Glomerular visceral epithelial cell (primary cell): ENCODE measurements at regions not wholly inside any gene's neighbourhood (a gene's known extent, or its start where the extent isn't known, plus 50 kb on each side); places are given as distances from the start of the nearest gene placed in this dataset.

Experiments
- DNase-seq: peaks from one replicate; pipeline ENCODE4 v3.0.0-alpha.2; 2016; ENCODE audit errors: extremely low spot score

DNA sequence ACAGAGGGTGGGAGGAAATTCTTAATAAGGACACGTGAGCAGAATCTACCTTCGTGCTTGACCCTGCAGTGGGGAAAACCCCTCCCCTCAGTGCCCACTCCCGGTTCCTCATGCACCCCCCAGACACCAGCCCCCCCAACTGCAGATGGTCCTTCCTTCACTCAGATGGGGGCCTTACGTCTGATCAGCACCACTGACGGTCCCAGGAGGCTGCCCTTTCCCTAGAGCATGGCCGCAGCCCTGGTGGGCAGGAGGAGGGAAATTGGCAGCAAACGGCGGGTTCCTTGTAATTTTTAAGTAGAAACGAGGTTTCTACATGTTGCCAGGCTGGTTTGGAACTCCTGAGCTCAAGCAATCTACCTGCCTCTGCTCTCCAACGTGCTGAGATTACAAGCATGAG lies 477.7 kb downstream of the TBC1D22A start:
- no peak for DNase-seq

- DNase-seq, result no peak
Observed at GRCh38 chr22:47239474-47239860, 477.0 kb downstream of the TBC1D22A start.

- DNase-seq, result no peak
Observed at GRCh38 chr22:47238690-47239473, 476.4 kb downstream of the TBC1D22A start.

DNA sequence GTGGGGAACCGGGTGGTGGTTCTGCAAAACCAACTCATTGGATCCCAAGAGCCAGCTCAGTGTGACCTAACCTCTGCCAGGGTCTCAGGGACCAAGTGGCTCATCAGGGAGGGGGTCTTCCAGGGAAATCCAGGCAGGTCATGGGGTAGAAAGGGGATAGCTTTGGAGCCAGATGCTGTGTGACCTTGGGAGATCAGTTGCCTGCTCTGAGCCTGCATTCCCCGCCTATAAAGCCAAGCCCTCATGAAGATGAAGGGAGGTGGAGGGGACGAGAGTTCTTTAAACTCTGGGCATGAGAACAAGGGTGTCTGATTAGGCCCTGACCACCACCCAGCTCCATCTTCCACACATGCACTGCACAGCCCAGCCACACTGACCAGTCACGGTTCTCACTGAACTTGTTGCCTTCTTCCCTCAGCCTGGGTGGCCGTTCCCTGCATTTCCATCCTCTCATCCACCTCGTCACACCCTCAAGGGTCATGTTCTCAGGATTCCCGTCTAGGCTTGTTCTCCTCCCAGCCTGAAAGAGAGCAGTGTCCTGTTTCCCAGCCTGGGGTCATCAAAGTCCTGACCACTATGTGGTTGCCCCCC lies 475.5 kb downstream of the TBC1D22A start:
- DNase-seq, result no peak

DNA sequence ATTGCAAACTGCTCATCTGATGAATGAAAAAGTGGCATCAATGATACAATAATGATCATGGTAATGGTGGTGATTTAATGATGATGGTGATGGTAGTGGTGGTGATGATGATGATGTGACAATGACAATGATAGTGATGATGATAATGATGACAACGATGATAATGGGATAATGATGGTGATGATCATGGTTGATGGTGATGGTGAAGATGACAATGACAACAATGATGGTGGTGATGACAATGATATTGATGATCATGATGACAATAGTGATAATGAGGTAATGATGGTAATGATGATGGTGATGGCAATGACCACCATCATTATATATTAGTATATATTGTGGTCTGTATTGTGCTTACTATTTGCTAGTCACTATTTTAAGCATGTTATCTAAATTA lies 474.3 kb downstream of the TBC1D22A start:
- no peak for DNase-seq

DNA sequence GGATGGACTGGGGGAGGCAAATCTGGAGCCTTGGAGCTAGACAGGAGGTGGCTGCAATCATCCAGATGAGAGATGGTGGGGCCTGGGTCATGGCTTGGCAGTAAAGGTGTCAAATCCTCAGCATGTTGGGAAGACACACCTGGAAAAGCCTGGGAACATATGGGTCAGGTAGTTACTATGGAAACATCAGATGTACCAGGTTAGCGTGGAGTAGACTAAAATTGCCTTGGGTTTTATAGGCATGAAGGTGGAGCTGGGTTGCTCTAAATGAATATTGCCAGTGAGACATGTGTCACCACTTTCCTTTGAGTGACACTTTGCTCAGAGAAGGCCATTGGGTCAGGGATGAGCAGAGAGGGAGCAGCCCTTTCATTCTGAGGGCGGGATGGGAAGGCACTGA lies 473.7 kb downstream of the TBC1D22A start:
- DNase-seq, result no peak

GRCh38 chr22:47233316-47234243 lies 471.1 kb downstream of the TBC1D22A start:
- DNase-seq, result no peak

DNA sequence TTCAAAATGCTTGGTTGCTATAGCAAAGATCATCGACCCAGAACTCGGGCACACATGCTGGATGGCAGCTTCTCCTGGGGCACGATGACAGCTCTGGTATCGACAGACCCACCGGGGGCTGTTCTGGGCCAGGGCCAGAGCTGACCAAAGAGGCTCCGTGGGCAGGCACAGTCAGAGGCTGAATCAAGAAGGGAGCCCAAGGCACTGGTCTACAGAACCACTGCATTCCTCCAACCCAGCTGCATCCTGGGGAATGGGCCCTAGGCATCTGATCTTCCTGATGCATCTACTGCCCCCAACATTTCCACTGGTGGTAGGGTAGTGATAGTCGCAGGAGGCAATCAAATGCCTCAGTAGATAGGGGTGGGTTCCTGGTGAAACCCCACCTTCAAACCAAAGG lies 470.3 kb downstream of the TBC1D22A start:
- no peak for DNase-seq

DNA sequence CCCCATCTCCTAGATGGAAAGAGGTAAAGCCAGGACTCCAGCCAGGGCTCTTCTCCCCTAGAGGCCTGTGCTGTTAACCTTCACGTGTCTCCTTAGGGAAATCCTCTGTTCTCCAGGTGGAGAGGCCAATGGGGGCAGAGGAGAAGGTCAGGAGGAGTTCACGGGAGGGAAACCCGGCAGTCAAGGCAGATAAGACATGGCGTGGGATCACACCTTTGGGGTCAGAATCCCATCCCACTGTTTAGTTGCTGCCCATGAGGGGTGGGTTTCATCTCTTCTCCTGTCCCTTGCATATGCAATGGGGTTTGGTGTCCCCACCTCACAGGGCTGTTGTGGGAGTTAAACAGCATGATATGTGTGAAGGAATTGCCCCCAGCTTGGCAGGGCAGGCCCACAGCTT lies 469.7 kb downstream of the TBC1D22A start:
- DNase-seq, result no peak

DNA sequence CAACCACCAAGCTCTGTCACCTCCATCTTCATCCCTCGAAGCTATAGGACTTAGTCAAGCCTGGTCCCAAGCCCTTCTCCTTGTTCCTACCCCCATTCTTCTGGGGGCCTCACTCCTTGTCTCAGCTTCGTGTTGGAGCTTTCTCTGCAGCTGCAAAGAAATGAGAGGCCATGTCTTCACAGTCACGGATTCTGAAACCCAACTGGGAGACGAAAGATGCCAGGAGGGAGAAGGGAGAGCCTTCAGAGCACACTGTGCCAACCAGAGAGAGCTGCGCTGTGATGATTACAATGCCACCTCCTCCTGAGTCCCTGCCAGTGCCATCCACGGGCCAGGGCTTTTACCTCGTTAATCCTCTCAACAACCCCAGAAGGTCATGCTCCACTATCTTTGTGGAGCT lies 469.3 kb downstream of the TBC1D22A start:
- DNase-seq, result no peak

DNA sequence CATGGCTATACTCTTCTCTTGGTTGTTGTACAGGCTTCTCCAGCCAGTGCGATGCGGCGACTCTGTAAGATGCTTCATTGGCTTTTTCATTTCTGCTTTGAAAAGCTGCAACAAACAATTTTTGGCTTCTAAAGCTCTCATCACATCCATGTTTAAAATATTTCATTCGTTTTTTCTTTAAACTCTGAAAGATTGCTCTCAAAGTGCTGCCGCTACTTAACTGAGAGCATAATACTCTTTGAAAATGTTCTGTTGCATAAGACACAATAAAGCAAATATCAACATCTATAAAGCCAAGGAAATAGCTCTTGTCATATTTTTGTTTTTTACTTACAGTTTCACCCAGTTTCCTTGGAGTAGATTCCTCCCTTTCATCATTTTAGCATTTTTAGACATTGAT lies 468.3 kb downstream of the TBC1D22A start:
- no peak for DNase-seq

- DNase-seq, result no peak
Observed at GRCh38 chr22:47230251-47230650, 467.8 kb downstream of the TBC1D22A start.

- no peak for DNase-seq
Observed at GRCh38 chr22:47228767-47229166, 466.3 kb downstream of the TBC1D22A start.

DNA sequence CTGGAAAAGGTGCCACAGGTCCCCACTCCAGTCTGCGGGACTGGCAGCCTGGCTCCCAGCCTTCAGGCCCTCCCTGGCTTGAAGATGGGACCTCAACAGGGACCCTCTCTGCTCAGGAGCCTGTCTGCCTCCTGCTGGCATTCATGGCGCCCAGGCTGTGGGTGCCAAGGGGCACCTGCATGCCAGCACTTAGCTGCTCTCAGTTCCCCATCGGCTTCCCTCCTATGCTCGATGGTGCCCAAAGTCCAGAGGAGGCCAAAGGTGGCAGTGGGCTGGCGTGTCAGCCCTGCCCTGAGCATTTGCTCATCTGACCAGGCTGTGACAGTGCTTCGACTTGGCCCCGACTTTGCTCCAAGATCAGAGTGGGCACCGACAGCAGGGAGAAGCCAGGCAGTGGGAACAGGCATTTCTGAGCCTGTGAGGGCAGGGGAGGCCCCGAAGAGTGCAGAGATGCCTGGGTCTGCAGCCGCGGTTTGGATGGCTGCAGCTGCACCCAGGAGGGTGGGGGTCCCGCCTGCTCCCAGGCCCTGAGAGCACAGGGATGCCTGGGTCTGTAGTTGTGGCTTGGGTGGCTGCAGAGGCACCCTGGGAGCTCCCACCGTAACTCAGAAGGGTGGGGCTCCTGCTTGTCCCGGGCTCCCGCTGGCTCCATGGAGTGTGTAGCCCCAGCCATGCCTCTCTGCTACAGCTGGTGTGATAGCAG lies 463.6 kb downstream of the TBC1D22A start:
- no peak for DNase-seq

- no peak for DNase-seq
Observed at GRCh38 chr22:47225080-47225930, 462.9 kb downstream of the TBC1D22A start.
